HepG2 (cell line): ENCODE measurements at regions not wholly inside any gene's neighbourhood (a gene's known extent, or its start where the extent isn't known, plus 50 kb on each side); places are given as distances from the start of the nearest gene placed in this dataset.

Experiments used
- ATAC-seq: fragments of 200-7000 bp; cut with Tn5 transposase; 3 replicates; pipeline ENCODE4 v1.9.1; 2020; ENCODE audit warnings: mild to moderate bottlenecking, moderate library complexity
- BruUV-seq: library from RNA; stranded (reverse); fragments of 400-500 nt; replicated peaks from 2 replicates; lab custom pipeline; 2021; lab: Mats Ljungman, UMichigan
- CTCF ChIA-PET: fragments of 300-600 bp; formaldehyde crosslinking; extraction: SDS; loops from one replicate; lab custom pipeline; 2021; ENCODE audit warnings: low total read pairs, inconsistent platforms, low intra/inter-chr PET ratio; lab: Yijun Ruan, JAX
- POLR2A ChIA-PET: fragments of 350-600 bp; sonication (Branson Sonifier 250); formaldehyde crosslinking; loops from one replicate; lab custom pipeline; 2020; ENCODE audit warnings: antibody characterized with exemption, inconsistent platforms; lab: Yijun Ruan, JAX
- DNase-seq: peaks from one replicate; pipeline ENCODE4 v3.0.0-alpha.2; 2015; ENCODE audit warnings: low spot score
- FAIRE-seq: peaks from 3 replicates; lab custom pipeline; 2011; peaks lifted over from hg19 to GRCh38; lab: Jason Lieb, UNC
- H2AFZ ChIP-seq: one replicate; pipeline ENCODE4 v1.6.1; 2011; ENCODE audit warnings: low read length, inconsistent platforms
- H3K27ac ChIP-seq: fragments of 300-600 bp; 3 replicates; pipeline ENCODE4 v1.8.0; 2011; ENCODE audit warnings: mixed run types, mild to moderate bottlenecking, mixed read lengths, low read length, inconsistent platforms; ENCODE audit not compliant: insufficient read depth; ENCODE audit errors: extremely low read length
- H3K27me3 ChIP-seq, 2 experiments: fragments of 200-600 bp in 1 of 2; 2 replicates in 1 of 2; 3 replicates in 1 of 2; pipeline versions ENCODE4 v1.6.0 to v1.8.0; 2011; ENCODE audit warnings: low read length in 2 of 2, mild to moderate bottlenecking in 2 of 2, moderate library complexity in 2 of 2, inconsistent platforms in 1 of 2; ENCODE audit not compliant: insufficient read depth in 2 of 2, control insufficient read depth in 1 of 2
- H3K36me3 ChIP-seq, 2 experiments: fragments of 200-600 bp in 1 of 2; replicated peaks in 1 of 2; 2 replicates in 1 of 2; 3 replicates in 1 of 2; pipeline versions ENCODE4 v1.5.1 to v1.8.0; 2011; ENCODE audit warnings: low read length in 2 of 2, inconsistent platforms in 1 of 2; ENCODE audit not compliant: insufficient read depth in 2 of 2, control insufficient read depth in 1 of 2
- H3K4me1 ChIP-seq: 2 replicates; pipeline ENCODE4 v1.5.1; 2012; ENCODE audit warnings: low read length, inconsistent platforms; ENCODE audit not compliant: insufficient read depth
- H3K4me2 ChIP-seq: 2 replicates; pipeline ENCODE4 v1.6.0; 2011; ENCODE audit warnings: low read depth, low read length, inconsistent platforms
- H3K4me3 ChIP-seq, 3 experiments: fragments of 200-600 bp in 1 of 3; sonication (generic), shearing (Covaris generic) in 1 of 3; replicated peaks in 1 of 3; 2 replicates each; pipeline ENCODE4 v1.5.1; 2011 to 2016; ENCODE audit warnings: low read length in 3 of 3, inconsistent platforms in 2 of 3, low read depth in 2 of 3, mild to moderate bottlenecking in 2 of 3, control low read depth in 1 of 3, mixed read lengths in 1 of 3; ENCODE audit not compliant: insufficient read depth in 1 of 3
- H3K79me2 ChIP-seq: one replicate; pipeline ENCODE4 v1.6.1; 2011; ENCODE audit warnings: low read length, inconsistent platforms; ENCODE audit not compliant: insufficient read depth
- H3K9ac ChIP-seq: 2 replicates; pipeline ENCODE4 v1.6.0; 2011; ENCODE audit warnings: mild to moderate bottlenecking, low read depth, low read length, inconsistent platforms; ENCODE audit not compliant: insufficient read depth
- H3K9me3 ChIP-seq: 2 replicates; pipeline ENCODE4 v1.5.1; 2012; ENCODE audit warnings: mild to moderate bottlenecking, low read length
- H4K20me1 ChIP-seq: 2 replicates; pipeline ENCODE4 v1.6.0; 2011; ENCODE audit warnings: inconsistent platforms, mild to moderate bottlenecking, low read length, moderate library complexity; ENCODE audit not compliant: insufficient read depth
- ELK4 ChIP-seq: sonication (generic); formaldehyde crosslinking; IDR thresholded peaks from 2 replicates; pipeline ENCODE4 v1.9.0; 2021; ENCODE audit warnings: missing genetic modification reagents, borderline replicate concordance
- ZBTB34 ChIP-seq: sonication (generic); formaldehyde crosslinking; IDR thresholded peaks from 2 replicates; pipeline ENCODE4 v1.8.0; 2022; ENCODE audit warnings: mild to moderate bottlenecking, missing genetic modification reagents
- ZNF512B ChIP-seq: sonication (generic); formaldehyde crosslinking; IDR thresholded peaks from 2 replicates; pipeline ENCODE4 v1.5.1; 2020; ENCODE audit warnings: missing genetic modification reagents, mild to moderate bottlenecking, borderline replicate concordance
- WGBS: methylation state at CpG from one replicate; pipeline ENCODE4 v1.1.6; 2017; ENCODE audit warnings: low lambda C conversion rate; 5-methylcytosine and 5-hydroxymethylcytosine counted together
- in situ Hi-C: cut with HindIII; loops from 2 replicates; pipeline ENCODE4 v1.10.0; 2017; ENCODE audit warnings: low pct_unique_long_range_greater_than_20kb; ENCODE audit not compliant: extremely low pct_ligation_motif_present
- intact Hi-C: fragments of 100-400 bp; cut with micrococcal nuclease; formaldehyde crosslinking; loops from one replicate; pipeline ENCODE4 v1.10.0; 2022; ENCODE audit not compliant: unreplicated experiment

- no peak overlapping the region for H3K9ac ChIP-seq
- FAIRE-seq (no peak), ATAC-seq (no peak), DNase-seq (no peak)
- H3K4me2 ChIP-seq: no peak overlapping the region
- intact Hi-C loops: no loop called here
- H3K79me2 ChIP-seq: no peaks in the 10 kb centered on the region
- 18% methylated on average over 3 of the region's 3 CpGs for WGBS
- no peak overlapping the region for H3K4me3 ChIP-seq
- TF ChIP-seq ELK4 (CRISPR knock-in tag): no peak
- H3K9me3 ChIP-seq: no peaks in the 10 kb centered on the region
- no peak overlapping the region for H3K27ac ChIP-seq
- BruUV-seq: no TSS peak
- no peaks in the 10 kb centered on the region for H3K4me1 ChIP-seq
- in situ Hi-C loops: no loop called here
- H3K27me3 ChIP-seq: no peaks in the 10 kb centered on the region
- no peak overlapping the region for H2AFZ ChIP-seq
- POLR2A ChIA-PET: no interaction called here
- no peaks in the 10 kb centered on the region for H4K20me1 ChIP-seq
- CTCF ChIA-PET: no interaction called here
- no peaks in the 10 kb centered on the region for H3K36me3 ChIP-seq
Observed at GRCh38 chr10:83935339-83935736, 204.0 kb upstream of the GHITM start.

- Histone ChIP-seq H4K20me1 (no peaks in the 10 kb centered on the region), H3K4me2 (no peak overlapping the region), H3K36me3 (no peaks in the 10 kb centered on the region), H3K9me3 (no peaks in the 10 kb centered on the region), H3K4me1 (no peaks in the 10 kb centered on the region), H2AFZ (no peak overlapping the region), H3K9ac (no peak overlapping the region), H3K27me3 (no peaks in the 10 kb centered on the region), H3K27ac (no peak overlapping the region), H3K4me3 (no peak overlapping the region), H3K79me2 (no peaks in the 10 kb centered on the region)
- no peak for ATAC-seq
- intact Hi-C loops (no loop called here), in situ Hi-C loops (no loop called here)
- ChIA-PET CTCF (no interaction called here), POLR2A (no interaction called here)
- 48% methylated on average over 5 of the region's 5 CpGs for WGBS
- TF ChIP-seq ZNF512B (CRISPR knock-in tag) (no peak), ZBTB34 (CRISPR knock-in tag) (no peak)
- no peak for DNase-seq
- FAIRE-seq: no peak
- BruUV-seq: no TSS peak
Observed at GRCh38 chr10:83935911-83936310, 203.4 kb upstream of the GHITM start.
